ENCODE measurements at regions not wholly inside any gene's neighbourhood (a gene's known extent, or its start where the extent isn't known, plus 50 kb on each side); places are given as distances from the start of the nearest gene placed in this dataset.

DNA sequence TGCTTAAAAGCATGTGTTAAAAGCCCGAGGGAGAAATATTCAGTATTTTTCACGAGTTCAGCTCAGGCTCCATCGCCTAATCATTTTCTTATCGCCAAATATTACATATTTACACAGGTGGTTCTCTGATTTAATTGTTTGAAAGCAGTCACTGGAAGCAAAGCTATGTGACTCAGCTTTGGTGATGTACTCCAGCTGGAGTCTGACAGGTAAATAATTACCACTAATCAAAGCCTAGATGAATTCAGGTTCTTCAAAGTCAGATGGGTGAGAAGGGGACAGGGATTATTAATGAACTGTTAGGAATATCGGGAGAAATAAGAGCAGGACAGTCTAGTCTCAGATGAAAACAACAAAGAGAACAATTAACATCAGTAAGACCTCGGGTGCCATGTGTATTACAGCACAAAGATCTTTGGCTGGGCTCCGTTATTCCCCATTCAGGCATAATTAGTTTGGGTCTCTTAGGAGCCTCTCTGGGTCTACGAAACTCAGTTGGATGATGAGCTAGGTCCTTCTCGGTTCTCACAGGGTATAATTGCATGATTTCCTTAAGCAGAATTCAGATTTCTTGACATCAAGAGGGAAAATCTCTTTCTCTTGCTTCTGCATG lies 331.7 kb upstream of the ADAMTS9 start:
- H3K9me3 ChIP-seq (ENCODE audit: control insufficient read depth, insufficient read depth, low read length): no peaks in the 10 kb centered on the region
- TF ChIP-seq, protein P1, sequence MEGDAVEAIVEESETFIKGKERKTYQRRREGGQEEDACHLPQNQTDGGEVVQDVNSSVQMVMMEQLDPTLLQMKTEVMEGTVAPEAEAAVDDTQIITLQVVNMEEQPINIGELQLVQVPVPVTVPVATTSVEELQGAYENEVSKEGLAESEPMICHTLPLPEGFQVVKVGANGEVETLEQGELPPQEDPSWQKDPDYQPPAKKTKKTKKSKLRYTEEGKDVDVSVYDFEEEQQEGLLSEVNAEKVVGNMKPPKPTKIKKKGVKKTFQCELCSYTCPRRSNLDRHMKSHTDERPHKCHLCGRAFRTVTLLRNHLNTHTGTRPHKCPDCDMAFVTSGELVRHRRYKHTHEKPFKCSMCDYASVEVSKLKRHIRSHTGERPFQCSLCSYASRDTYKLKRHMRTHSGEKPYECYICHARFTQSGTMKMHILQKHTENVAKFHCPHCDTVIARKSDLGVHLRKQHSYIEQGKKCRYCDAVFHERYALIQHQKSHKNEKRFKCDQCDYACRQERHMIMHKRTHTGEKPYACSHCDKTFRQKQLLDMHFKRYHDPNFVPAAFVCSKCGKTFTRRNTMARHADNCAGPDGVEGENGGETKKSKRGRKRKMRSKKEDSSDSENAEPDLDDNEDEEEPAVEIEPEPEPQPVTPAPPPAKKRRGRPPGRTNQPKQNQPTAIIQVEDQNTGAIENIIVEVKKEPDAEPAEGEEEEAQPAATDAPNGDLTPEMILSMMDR (IDR thresholded peaks at IDR 0.05; ENCODE audit: low read depth, low read length): no peak
- no peak for DNase-seq (ENCODE audit: low read depth, low spot score)
- ChIA-PET CTCF (interaction anchor here (0.8 kb wide), 1 partner anchor 22 kb away, joined by 3 read pairs; no protein-coding TSS in a partner anchor), POLR2A (no interaction called here)
- H3K4me3 ChIP-seq (ENCODE audit: low read depth, low read length): no peak overlapping the region
- no peaks in the 10 kb centered on the region for H3K27me3 ChIP-seq (ENCODE audit: control insufficient read depth, insufficient read depth, low read length)
- no peak overlapping the region for H3K27ac ChIP-seq (ENCODE audit: low read depth, low read length)

DNA sequence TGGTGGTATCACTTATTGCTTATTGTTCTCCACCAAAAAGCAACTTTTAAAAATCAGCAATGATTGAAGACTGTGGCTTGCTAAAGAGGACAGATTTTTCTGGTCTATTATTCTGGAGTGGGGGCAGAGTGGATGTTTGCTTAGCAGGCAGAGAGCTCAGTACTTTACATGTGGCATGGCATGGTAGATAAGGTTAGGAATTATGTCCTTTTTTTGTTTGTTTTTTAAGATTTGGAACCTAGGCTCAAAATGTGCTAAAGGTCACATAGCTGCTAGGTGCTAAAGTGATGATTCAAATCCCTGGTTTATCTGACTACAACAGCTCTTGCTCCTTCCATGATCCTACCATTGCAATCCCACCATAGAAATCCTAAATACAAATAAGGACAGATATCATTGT lies 331.0 kb upstream of the ADAMTS9 start:
- DNase-seq (ENCODE audit: low read depth, low spot score): no peak
- TF ChIP-seq, protein P1 (IDR thresholded peaks at IDR 0.05; ENCODE audit: low read depth, low read length): no peak
- ChIA-PET POLR2A (no interaction called here), CTCF (interaction anchor here (0.8 kb wide), 1 partner anchor 23 kb away, joined by 3 read pairs; no protein-coding TSS in a partner anchor)
- Histone ChIP-seq H3K4me3 (ENCODE audit: low read depth, low read length) (no peak overlapping the region), H3K9me3 (ENCODE audit: control insufficient read depth, insufficient read depth, low read length) (no peaks in the 10 kb centered on the region), H3K27me3 (ENCODE audit: control insufficient read depth, insufficient read depth, low read length) (no peaks in the 10 kb centered on the region), H3K27ac (ENCODE audit: low read depth, low read length) (no peak overlapping the region)

DNA sequence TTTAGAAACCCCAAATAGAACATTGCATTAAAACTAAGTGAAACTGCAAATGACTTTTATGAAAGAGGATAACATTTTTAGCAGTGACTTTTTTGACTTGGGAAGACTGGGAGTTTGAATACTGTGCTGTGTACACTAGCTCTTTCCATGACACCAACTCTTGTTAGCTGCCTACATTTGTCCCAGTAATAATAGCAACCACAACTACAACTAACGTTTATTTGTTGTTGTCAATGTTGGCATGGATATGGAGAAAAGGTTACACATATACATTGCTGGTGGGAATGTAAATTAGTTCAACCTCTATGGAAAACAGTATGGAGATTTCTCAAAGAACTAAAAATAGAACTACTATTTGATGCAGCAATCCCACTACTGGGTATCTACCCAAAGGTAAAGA lies 329.6 kb upstream of the ADAMTS9 start:
- TF ChIP-seq, protein P1 (IDR thresholded peaks at IDR 0.05; ENCODE audit: low read depth, low read length): no peak
- ChIA-PET POLR2A (no interaction called here), CTCF (no interaction called here)
- DNase-seq (ENCODE audit: low read depth, low spot score): no peak
- H3K9me3 ChIP-seq (ENCODE audit: control insufficient read depth, insufficient read depth, low read length): no peaks in the 10 kb centered on the region
- no peak overlapping the region for H3K4me3 ChIP-seq (ENCODE audit: low read depth, low read length)
- no peaks in the 10 kb centered on the region for H3K27me3 ChIP-seq (ENCODE audit: control insufficient read depth, insufficient read depth, low read length)
- no peak overlapping the region for H3K27ac ChIP-seq (ENCODE audit: low read depth, low read length)

DNA sequence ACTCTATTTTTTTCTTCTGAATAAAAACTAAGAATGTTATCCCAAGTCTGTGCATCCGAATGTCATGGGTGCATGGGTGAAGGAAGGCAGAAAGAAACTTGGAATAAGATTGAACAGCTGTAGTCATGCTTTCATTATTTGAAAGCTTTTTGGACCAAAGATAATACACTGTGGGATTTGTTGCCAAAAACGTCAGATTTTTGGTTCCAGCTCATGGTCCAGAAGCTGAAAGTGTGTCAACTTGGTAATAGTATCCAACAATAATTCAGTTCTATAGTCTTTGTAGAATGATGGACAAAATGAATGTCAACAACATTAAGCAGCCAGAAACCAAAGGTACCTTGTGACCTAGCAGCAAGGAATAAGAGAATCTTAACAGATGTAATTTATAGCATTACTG lies 327.9 kb upstream of the ADAMTS9 start:
- Histone ChIP-seq H3K4me3 (ENCODE audit: low read depth, low read length) (no peak overlapping the region), H3K27me3 (ENCODE audit: control insufficient read depth, insufficient read depth, low read length) (no peaks in the 10 kb centered on the region), H3K9me3 (ENCODE audit: control insufficient read depth, insufficient read depth, low read length) (no peaks in the 10 kb centered on the region), H3K27ac (ENCODE audit: low read depth, low read length) (no peak overlapping the region)
- ChIA-PET CTCF (no interaction called here), POLR2A (no interaction called here)
- no peak for DNase-seq (ENCODE audit: low read depth, low spot score)
- TF ChIP-seq, protein P1 (IDR thresholded peaks at IDR 0.05; ENCODE audit: low read depth, low read length): no peak

DNA sequence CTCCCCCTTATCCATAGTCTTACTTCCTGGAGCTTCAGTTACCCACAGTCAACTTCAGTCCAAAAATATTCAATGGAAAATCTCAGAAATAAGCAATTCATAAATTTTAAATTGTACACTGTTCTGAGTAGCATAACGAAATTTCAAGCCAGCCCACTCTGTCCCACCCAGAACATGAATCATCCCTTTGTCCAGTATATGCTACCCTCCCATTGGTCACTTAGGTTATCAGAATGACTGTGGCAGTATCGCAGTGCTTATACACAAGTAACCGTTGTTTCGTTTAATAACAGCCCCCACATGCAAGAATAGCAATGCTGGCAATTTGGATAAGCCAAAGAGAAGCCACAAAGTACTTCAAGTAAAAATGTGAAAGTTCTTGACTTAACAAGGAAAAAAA lies 325.3 kb upstream of the ADAMTS9 start:
- H3K27ac ChIP-seq (ENCODE audit: low read depth, low read length): no peak overlapping the region
- no peak for DNase-seq (ENCODE audit: low read depth, low spot score)
- no peaks in the 10 kb centered on the region for H3K9me3 ChIP-seq (ENCODE audit: control insufficient read depth, insufficient read depth, low read length)
- H3K4me3 ChIP-seq (ENCODE audit: low read depth, low read length): no peak overlapping the region
- ChIA-PET CTCF (no interaction called here), POLR2A (no interaction called here)
- no peaks in the 10 kb centered on the region for H3K27me3 ChIP-seq (ENCODE audit: control insufficient read depth, insufficient read depth, low read length)
- TF ChIP-seq, protein P1 (IDR thresholded peaks at IDR 0.05; ENCODE audit: low read depth, low read length): no peak
